Stimulated activated naive CD8-positive, alpha-beta T cell treated with anti-CD3 and anti-CD28 coated beads, Interleukin-15, Interleukin-2, amounts not matched to agents 100 ng/mL and 50 ng/mL, for 24 hours (primary cell): ENCODE measurements at regions not wholly inside any gene's neighbourhood (a gene's known extent, or its start where the extent isn't known, plus 50 kb on each side); places are given as distances from the start of the nearest gene placed in this dataset.

ENCODE experiments used
- H3K27ac Mint-ChIP-seq: one replicate; pipeline ENCODE4 v1.8.0; 2021; ENCODE audit warnings: mild to moderate bottlenecking, mixed read lengths
- H3K27me3 Mint-ChIP-seq: one replicate; pipeline ENCODE4 v1.8.0; 2021; ENCODE audit warnings: mixed read lengths
- H3K36me3 Mint-ChIP-seq: one replicate; pipeline ENCODE4 v1.8.0; 2021; ENCODE audit warnings: low read depth, mixed read lengths
- H3K4me1 Mint-ChIP-seq: one replicate; pipeline ENCODE4 v1.8.0; 2021; ENCODE audit warnings: low read depth, mixed read lengths
- H3K4me3 Mint-ChIP-seq: one replicate; pipeline ENCODE4 v1.8.0; 2021; ENCODE audit warnings: mild to moderate bottlenecking, mixed read lengths
- H3K9me3 Mint-ChIP-seq: one replicate; pipeline ENCODE4 v1.8.0; 2021; ENCODE audit warnings: mixed read lengths

DNA sequence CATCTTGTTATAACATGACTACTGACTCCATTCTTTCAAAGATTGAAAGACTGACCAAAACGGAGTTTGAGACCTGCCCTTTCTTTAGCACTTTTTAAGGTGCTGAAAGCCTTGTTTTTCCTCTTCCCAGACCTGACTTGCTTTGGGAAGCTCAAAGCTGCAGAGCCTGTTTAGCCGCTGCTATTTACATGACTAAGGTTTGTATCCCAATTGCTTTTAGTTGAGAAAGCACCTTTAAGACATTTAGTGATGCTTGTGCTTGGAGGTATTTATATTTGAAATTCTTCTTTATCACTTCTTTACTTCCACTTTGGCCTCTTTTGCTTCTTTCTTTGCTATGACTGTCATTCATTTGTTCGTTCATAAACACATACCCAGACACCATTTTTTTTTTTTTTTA, 182.6 kb upstream of the ELL2 start:
- Mint-ChIP-seq H3K27ac (no peak overlapping the region), H3K27me3 (peaks cover 17% of the 10 kb centered on the region), H3K9me3 (no peaks in the 10 kb centered on the region), H3K4me3 (no peak overlapping the region), H3K4me1 (no peaks in the 10 kb centered on the region), H3K36me3 (no peaks in the 10 kb centered on the region)

DNA sequence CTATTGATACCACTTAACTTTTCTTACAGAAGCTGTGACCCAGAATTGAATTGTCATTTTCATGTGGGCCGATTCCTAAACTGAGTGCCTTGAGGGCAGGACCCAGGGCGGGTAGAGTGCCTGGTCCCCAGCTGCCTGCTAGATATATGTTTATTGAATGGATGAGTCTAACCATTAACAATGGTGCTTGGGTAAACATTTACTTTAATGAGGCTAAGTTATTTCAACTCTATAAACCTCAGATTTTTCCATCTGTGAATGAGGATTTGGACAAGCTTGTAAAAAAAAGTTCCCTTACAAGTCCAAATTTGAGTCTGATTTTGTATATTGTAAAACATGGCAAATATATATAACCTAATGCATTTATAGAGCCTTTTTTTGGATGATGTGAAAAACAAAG, 181.8 kb upstream of the ELL2 start:
- H3K4me1 Mint-ChIP-seq: no peaks in the 10 kb centered on the region
- H3K36me3 Mint-ChIP-seq: no peaks in the 10 kb centered on the region
- H3K4me3 Mint-ChIP-seq: no peak overlapping the region
- peaks cover 20% of the 10 kb centered on the region for H3K27me3 Mint-ChIP-seq
- no peaks in the 10 kb centered on the region for H3K9me3 Mint-ChIP-seq
- H3K27ac Mint-ChIP-seq: no peak overlapping the region

GRCh38 chr5:96142786-96143434, 181.3 kb upstream of the ELL2 start:
- Mint-ChIP-seq H3K27ac (no peak overlapping the region), H3K9me3 (no peaks in the 10 kb centered on the region), H3K4me3 (no peak overlapping the region), H3K4me1 (no peaks in the 10 kb centered on the region), H3K36me3 (no peaks in the 10 kb centered on the region), H3K27me3 (peaks cover 23% of the 10 kb centered on the region)

DNA sequence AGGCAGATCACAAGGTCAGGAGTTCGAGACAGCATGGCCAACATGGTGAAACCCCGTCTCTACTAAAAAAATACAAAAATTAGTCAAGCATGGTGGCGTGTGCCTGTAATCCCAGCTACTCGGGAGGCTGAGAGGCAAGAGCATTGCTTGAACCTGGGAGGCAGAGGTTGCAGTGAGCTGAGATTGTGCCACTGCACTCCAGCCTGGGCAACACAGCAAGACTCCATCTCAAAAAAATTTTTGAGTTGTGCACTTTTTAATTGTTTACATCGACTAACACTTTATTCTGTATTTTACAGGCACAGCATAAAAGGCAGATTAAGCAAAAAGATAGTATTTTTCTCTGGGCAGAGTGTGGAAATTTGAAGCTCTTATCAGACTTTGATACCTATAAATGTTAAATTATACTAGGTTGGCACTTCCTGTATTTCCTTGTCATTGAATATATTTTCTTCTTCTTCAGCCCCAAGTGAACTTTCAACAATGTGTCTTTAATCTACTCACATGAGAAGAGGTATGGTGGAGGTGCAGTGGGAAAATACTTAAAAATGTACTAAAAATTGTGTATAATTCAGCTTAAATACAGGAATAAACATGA, 180.6 kb upstream of the ELL2 start:
- no peak overlapping the region for H3K4me3 Mint-ChIP-seq
- H3K4me1 Mint-ChIP-seq: no peaks in the 10 kb centered on the region
- peaks cover 27% of the 10 kb centered on the region for H3K27me3 Mint-ChIP-seq
- no peaks in the 10 kb centered on the region for H3K9me3 Mint-ChIP-seq
- H3K36me3 Mint-ChIP-seq: no peaks in the 10 kb centered on the region
- no peak overlapping the region for H3K27ac Mint-ChIP-seq

DNA sequence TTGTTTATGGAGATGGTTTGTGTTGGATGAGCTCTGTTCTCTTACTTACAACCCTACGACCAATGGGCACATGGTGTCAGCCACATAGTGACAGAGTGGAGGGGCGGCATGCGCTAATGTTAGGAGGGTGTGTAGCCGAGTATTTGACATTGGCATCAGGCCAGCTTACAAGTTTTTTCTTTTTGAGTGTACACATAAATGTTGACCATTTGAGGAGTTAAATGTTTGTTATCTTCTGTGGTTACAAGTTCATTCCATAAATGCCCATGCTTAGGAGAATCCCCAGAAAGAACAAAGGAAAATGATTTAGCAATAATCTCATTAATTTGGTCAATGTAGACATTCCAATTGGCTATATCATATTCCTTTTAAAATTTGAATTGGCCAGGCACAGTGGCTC, 180.1 kb upstream of the ELL2 start:
- no peak overlapping the region for H3K27ac Mint-ChIP-seq
- H3K4me1 Mint-ChIP-seq: no peaks in the 10 kb centered on the region
- no peaks in the 10 kb centered on the region for H3K9me3 Mint-ChIP-seq
- no peaks in the 10 kb centered on the region for H3K36me3 Mint-ChIP-seq
- no peak overlapping the region for H3K4me3 Mint-ChIP-seq
- peaks cover 31% of the 10 kb centered on the region for H3K27me3 Mint-ChIP-seq

DNA sequence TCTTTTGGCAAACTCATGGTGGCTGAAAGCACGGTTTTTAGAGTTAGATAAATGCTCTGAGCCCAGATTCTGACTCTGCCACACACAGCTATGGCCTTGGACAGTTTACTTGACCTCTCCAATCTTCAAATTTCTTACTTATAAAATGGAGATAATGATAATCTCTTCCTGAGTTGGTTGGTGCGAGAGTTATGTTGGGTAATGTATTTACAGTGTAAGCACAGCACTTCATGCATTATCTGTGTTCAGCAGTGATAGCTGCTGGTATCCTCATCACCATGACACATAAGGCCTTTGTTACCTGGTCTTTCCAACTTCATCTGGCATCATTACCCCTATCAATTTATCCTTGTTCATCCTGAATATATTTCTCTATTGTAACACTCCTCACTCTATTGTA, 178.8 kb upstream of the ELL2 start:
- Mint-ChIP-seq H3K4me3 (no peak overlapping the region), H3K4me1 (no peaks in the 10 kb centered on the region), H3K9me3 (no peaks in the 10 kb centered on the region), H3K27ac (no peak overlapping the region), H3K36me3 (no peaks in the 10 kb centered on the region), H3K27me3 (peaks cover 38% of the 10 kb centered on the region)

GRCh38 chr5:96140084-96140483, 178.4 kb upstream of the ELL2 start:
- H3K36me3 Mint-ChIP-seq: no peaks in the 10 kb centered on the region
- H3K27me3 Mint-ChIP-seq: peaks cover 38% of the 10 kb centered on the region
- H3K27ac Mint-ChIP-seq: no peak overlapping the region
- no peak overlapping the region for H3K4me3 Mint-ChIP-seq
- H3K9me3 Mint-ChIP-seq: no peaks in the 10 kb centered on the region
- no peaks in the 10 kb centered on the region for H3K4me1 Mint-ChIP-seq

DNA sequence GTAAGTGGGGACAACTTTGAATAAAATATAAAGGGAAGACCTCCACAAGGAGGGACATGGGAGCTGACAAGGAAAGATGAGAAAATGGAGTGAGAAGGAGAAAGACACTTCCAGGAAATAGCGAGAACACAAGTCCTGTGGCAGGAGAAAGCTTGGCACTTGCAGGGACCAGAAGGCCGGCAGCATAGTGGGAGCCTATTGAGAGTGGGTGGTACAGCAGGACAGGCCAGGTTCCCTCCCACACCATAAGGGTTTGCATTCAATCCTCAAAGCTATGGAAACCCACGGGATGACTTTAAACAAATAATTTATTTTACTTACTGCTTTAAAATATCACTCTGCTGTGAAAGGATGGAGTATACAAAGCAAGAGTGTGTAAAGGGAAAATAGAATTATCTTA, 173.2 kb upstream of the ELL2 start:
- Mint-ChIP-seq H3K9me3 (no peaks in the 10 kb centered on the region), H3K27ac (no peak overlapping the region), H3K4me1 (no peaks in the 10 kb centered on the region), H3K36me3 (no peaks in the 10 kb centered on the region), H3K27me3 (peaks cover 29% of the 10 kb centered on the region), H3K4me3 (no peak overlapping the region)

DNA sequence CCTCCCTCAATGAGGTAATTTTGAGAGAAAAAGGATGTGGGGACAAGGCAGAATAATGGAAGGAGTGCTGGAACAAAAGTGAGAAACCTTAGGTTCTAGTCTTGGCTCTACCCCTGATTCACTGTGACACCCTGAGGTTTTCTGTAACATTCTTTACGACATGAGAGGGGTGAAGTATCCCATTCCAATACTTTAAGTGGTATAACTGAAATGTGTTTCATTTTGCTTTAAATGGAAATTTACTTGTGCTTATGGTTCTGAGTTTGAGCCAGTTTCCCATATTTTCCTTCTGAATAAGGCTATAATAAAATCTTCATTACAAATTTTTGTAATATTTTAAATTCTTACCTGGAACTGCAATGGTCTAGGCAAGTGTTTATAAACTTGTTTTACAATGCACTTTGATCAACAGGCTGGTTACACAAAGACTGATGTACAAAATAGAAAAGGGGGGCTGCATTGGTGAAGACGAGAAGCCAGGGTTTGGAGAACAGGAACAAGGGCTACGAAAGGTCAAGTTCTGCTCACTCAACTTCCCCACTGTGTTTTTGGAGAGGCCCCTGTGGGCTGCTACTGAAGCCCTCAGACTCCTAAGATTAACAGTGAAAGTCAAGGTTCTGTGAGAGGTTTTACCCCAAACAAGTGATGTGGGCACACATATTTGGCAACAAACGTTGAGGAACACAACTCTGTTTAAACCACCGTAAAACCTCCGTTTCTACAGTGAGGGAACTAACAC, 171.9 kb upstream of the ELL2 start:
- no peaks in the 10 kb centered on the region for H3K4me1 Mint-ChIP-seq

GRCh38 chr5:96129276-96129675, 167.6 kb upstream of the ELL2 start:
- H3K27ac Mint-ChIP-seq: no peak overlapping the region
- no peaks in the 10 kb centered on the region for H3K9me3 Mint-ChIP-seq
- no peaks in the 10 kb centered on the region for H3K4me1 Mint-ChIP-seq
- no peaks in the 10 kb centered on the region for H3K36me3 Mint-ChIP-seq
- peaks cover 19% of the 10 kb centered on the region for H3K27me3 Mint-ChIP-seq
- H3K4me3 Mint-ChIP-seq: no peak overlapping the region

More for the DNA sequence above, 171.9 kb upstream of the ELL2 start:
- H3K36me3 Mint-ChIP-seq: no peaks in the 10 kb centered on the region
- H3K27me3 Mint-ChIP-seq: peaks cover 24% of the 10 kb centered on the region
- H3K27ac Mint-ChIP-seq: no peak overlapping the region
- H3K9me3 Mint-ChIP-seq: no peaks in the 10 kb centered on the region
- H3K4me3 Mint-ChIP-seq: no peak overlapping the region

GRCh38 chr5:96128204-96128864, 166.7 kb upstream of the ELL2 start:
- peaks cover 25% of the 10 kb centered on the region for H3K27me3 Mint-ChIP-seq
- no peaks in the 10 kb centered on the region for H3K9me3 Mint-ChIP-seq
- H3K27ac Mint-ChIP-seq: no peak overlapping the region
- H3K4me1 Mint-ChIP-seq: no peaks in the 10 kb centered on the region
- no peaks in the 10 kb centered on the region for H3K36me3 Mint-ChIP-seq
- no peak overlapping the region for H3K4me3 Mint-ChIP-seq

DNA sequence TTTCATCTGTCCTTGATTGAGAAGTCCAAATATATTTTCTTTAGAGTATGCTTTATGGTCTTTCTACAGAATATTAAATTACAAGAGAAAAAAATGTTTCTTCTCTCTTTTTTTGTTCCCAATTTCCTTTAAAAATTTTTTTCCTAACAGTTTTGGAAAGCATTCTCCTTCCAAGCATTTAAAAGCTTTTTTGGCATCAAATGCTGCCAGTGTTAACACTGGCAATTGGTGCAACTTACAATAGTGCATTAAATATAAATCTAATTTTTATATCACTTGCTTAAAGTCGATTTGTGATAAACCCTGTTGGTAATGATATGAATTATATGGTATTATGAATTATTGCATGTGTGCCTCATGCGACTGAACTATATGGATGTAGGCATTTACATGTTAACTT, 165.9 kb upstream of the ELL2 start:
- no peaks in the 10 kb centered on the region for H3K4me1 Mint-ChIP-seq
- H3K4me3 Mint-ChIP-seq: no peak overlapping the region
- H3K9me3 Mint-ChIP-seq: no peaks in the 10 kb centered on the region
- peaks cover 29% of the 10 kb centered on the region for H3K27me3 Mint-ChIP-seq
- no peak overlapping the region for H3K27ac Mint-ChIP-seq
- H3K36me3 Mint-ChIP-seq: no peaks in the 10 kb centered on the region

DNA sequence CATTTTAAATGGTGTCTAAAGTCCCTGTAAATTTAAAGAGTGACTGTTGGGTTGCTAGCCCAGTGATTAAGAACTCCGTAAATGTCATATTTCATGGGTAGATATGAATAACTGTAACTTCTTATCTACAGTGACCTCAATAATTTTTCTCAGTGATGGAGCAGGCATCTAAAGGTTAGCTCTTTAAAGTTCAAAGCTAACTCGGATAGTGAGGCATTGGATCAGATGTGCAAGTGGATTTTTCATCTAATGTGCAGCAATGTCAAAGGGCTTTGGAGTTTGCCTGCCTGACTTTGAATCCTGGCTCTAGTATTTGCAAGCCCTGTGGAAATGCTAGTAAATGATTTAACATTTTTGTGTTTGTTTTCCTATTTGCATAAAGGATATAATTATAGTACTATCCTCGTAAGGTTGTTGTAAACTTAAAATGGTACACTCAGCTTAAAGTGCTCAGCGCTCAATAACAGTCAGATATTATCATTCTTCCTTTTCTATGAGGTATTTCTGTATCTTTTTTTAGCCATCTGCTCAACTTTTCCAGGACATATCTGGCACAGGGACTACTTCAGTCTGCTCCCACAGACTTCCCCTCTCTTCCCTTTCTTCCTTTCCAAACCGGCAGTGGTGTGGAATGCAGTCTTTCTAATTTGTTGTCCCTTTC, 163.7 kb upstream of the ELL2 start:
- H3K9me3 Mint-ChIP-seq: no peaks in the 10 kb centered on the region
- no peaks in the 10 kb centered on the region for H3K36me3 Mint-ChIP-seq
- no peak overlapping the region for H3K27ac Mint-ChIP-seq
- H3K4me3 Mint-ChIP-seq: no peak overlapping the region
- no peaks in the 10 kb centered on the region for H3K4me1 Mint-ChIP-seq
- H3K27me3 Mint-ChIP-seq: peaks cover 29% of the 10 kb centered on the region

DNA sequence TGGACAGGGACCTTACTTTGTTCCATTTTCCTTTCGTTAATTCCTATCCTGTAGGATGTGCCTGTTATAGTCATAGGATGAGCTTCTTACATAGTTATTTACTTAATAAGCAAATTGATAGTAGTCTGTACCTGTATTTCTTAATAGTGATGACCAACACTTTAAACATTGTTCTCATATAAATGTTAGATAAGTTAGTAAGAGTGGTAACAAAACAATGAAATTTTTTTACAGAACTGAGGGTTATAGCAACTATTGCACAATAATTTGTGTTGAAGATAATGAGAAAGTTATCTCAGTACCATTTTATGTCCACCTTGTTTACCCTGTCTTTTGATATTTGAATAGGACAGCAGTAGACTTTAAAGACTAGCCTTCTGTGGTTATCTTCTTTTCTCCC, 162.9 kb upstream of the ELL2 start:
- H3K27me3 Mint-ChIP-seq: peaks cover 29% of the 10 kb centered on the region
- no peaks in the 10 kb centered on the region for H3K4me1 Mint-ChIP-seq
- H3K36me3 Mint-ChIP-seq: no peaks in the 10 kb centered on the region
- no peaks in the 10 kb centered on the region for H3K9me3 Mint-ChIP-seq
- H3K4me3 Mint-ChIP-seq: no peak overlapping the region
- H3K27ac Mint-ChIP-seq: no peak overlapping the region

DNA sequence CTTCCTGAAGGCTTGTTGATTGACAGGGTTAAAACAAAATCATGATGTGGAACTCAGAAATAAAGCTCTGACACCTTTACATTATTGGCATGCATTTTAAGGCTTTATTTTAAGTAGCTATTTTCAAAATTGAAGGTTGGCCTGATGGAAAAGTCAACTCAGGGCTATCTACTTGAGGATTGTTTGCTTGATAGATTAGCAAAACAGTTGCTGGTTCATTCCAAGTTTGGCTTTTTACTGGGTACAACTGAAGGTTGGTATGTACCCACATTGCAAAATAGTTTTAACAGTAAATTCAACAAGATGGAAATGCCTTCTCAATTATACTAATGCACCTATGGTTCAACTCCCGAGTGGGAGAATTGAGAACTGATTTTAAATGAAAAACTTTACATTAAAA, 161.8 kb upstream of the ELL2 start:
- no peaks in the 10 kb centered on the region for H3K4me1 Mint-ChIP-seq
- no peaks in the 10 kb centered on the region for H3K36me3 Mint-ChIP-seq
- peaks cover 29% of the 10 kb centered on the region for H3K27me3 Mint-ChIP-seq

More for the DNA sequence above, 161.8 kb upstream of the ELL2 start:
- Mint-ChIP-seq H3K9me3 (no peaks in the 10 kb centered on the region), H3K27ac (no peak overlapping the region), H3K4me3 (no peak overlapping the region)
